ENCODE measurements at regions not wholly inside any gene's neighbourhood (a gene's known extent, or its start where the extent isn't known, plus 50 kb on each side); places are given as distances from the start of the nearest gene placed in this dataset.

DNA sequence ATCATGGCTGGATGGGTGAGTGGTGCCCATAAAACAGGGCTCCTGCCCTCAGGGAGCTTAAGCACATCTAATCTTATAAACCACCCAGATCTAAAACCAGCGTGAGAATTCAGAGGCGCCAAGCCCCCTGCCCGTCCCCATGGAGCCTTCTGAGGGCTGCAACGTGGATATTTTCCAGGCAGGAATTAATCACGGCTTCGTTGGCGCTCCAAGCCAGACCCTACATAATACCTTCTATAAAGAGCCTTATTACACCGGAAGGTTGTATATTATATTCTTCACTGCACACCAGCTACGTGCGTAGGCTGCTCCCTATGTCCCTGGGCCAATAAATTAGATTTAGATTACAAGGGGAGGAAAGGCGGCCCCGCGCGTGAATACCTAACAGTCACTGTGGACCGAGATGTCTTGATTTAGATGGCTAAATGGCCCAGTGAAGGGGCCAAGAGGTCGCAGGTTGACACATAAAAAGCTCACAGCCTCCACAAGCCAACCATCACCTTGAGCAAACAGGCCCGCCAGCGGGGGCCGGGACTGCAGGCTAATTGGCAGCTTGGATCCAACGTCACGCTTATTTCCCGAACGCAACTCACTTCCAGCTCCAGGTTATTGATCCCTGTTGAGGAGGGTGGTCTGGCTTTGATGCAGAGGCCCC is 64.7 kb upstream of the APCDD1L start:
- H3K4me3 ChIP-seq (ENCODE audit: low read depth, low read length) = no peak overlapping the region
- no peak for TF ChIP-seq CTCF (conservative IDR thresholded peaks at IDR 0.05; ENCODE audit: low read depth, low read length)
- no peak for DNase-seq (ENCODE audit: low read depth)

DNA sequence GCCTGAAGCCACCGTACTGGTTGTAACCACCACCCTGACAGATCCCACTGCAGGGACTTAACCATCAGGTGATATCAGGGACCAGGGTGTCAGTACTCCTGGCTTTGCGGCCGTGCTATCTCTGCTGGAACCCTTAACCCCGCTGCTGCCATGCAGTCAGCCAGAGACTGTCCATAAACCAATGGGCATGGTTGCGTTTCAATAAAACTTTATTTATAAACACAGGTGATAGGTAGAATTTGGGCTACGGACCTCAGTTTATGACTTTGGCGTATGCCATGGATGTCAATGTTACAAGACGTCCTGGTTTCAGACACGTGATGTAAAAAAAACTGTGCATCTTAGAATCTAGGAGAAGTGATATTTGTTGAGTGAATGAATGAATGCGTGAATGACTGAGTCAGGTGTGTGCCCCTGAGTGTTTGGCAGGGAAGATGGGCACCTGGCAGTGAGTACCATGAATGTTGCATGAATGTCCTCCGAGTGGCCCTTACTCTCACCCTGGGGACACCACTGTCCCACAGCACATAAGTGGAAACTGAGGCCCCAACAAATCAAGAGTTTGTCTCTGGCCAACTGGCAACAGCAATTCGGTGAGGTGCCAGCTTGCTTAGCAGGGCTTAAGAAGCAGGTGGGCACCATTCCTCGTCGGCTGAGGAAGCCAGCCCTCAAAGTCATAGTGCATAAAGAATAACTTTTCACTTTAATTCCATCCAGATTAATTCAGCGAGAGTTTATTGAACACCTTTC is 64.0 kb upstream of the APCDD1L start:
- TF ChIP-seq CTCF (conservative IDR thresholded peaks at IDR 0.05; ENCODE audit: low read depth, low read length) = no peak
- no peak overlapping the region for H3K4me3 ChIP-seq (ENCODE audit: low read depth, low read length)
- no peak for DNase-seq (ENCODE audit: low read depth)

DNA sequence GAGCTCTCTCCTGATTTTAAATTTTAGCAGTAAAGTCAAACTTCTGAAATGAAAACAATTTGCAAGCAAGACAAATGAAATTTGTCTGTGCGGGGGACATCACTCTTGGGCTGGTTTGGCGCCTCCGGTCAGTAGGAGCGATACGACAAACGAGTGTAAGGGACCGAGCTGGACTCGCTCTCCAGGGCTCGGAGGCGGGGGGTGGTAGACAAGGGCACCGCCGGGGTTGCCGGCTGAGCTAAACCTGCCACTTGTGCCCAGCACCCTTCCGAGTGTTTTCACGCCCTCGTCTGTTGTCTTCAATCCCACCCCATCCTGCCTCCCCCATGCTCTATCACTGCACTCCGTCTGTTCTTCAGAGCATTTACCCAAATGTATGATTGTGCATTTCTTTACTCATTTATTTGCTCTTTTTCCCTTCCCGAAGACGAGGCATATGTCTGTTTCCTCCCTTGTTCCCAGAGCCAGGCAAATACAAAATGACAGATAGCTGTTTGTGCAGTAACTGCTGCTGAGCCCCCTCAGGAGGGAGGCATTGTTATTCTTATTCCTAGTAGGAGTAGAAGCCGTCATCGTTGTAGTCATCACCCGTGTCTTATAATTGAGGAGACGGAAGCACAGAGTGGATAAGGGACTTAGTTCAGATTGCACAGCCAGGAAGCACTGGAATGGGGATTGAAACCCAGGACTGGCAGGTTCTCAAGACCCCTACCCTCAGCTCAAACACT is 62.8 kb upstream of the APCDD1L start:
- H3K4me3 ChIP-seq (ENCODE audit: low read depth, low read length) = no peak overlapping the region
- DNase-seq (ENCODE audit: low read depth) = no peak
- TF ChIP-seq CTCF (conservative IDR thresholded peaks at IDR 0.05; ENCODE audit: low read depth, low read length) = no peak

DNA sequence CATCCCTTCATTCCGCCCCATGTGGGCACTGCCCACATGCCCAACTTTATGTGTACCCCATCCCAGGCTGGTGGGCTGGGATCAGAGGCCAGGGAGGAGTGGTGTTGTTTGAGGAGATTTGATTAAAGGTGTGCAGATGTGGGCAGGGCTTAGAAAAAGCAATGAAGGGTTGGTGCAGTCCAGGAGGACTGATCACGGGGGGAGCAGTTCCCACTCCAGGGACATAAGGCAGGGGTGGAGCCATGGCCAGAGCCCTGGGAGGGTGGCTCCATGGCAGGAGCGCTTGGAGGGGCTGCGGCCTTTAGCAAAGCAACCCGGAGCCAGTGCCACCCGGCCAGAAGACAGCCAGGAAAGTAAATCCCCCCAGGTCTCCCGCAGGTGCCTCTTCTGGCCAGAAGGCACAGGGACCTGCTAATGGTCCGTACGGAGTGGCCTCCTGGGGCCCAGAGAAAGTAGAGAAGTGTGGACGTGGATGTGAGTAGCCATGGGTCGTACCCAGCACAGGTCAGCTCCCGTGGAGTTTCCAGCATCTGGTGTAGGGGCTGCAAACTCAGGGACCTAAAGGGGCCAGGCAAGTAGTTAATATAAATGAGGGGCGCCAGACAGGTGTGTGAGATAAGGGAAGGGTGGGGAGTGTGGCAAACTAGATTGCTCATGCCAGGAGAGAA is 62.1 kb upstream of the APCDD1L start:
- no peak for TF ChIP-seq CTCF (conservative IDR thresholded peaks at IDR 0.05; ENCODE audit: low read depth, low read length)
- no peak overlapping the region for H3K4me3 ChIP-seq (ENCODE audit: low read depth, low read length)
- no peak for DNase-seq (ENCODE audit: low read depth)

DNA sequence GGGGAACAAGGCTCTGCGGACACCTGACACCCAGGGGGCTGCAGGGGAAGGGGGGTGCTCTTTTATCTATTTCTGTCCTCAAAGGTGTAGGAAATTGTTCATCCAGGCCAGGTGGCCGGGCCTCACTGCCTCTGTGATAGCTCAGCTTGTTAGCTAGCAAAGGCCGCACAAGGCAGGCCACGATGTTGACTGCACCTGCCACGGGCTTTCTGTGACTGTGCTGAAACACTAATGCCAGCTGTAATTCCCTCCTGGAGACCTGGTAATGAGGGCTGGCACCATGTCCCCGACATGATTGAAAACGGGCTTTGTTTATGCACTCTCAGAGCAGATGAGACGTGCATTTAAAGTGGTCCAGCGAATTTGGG is 61.4 kb upstream of the APCDD1L start:
- no peak overlapping the region for H3K4me3 ChIP-seq (ENCODE audit: low read depth, low read length)
- no peak for DNase-seq (ENCODE audit: low read depth)
- TF ChIP-seq CTCF (conservative IDR thresholded peaks at IDR 0.05; ENCODE audit: low read depth, low read length) = no peak

DNA sequence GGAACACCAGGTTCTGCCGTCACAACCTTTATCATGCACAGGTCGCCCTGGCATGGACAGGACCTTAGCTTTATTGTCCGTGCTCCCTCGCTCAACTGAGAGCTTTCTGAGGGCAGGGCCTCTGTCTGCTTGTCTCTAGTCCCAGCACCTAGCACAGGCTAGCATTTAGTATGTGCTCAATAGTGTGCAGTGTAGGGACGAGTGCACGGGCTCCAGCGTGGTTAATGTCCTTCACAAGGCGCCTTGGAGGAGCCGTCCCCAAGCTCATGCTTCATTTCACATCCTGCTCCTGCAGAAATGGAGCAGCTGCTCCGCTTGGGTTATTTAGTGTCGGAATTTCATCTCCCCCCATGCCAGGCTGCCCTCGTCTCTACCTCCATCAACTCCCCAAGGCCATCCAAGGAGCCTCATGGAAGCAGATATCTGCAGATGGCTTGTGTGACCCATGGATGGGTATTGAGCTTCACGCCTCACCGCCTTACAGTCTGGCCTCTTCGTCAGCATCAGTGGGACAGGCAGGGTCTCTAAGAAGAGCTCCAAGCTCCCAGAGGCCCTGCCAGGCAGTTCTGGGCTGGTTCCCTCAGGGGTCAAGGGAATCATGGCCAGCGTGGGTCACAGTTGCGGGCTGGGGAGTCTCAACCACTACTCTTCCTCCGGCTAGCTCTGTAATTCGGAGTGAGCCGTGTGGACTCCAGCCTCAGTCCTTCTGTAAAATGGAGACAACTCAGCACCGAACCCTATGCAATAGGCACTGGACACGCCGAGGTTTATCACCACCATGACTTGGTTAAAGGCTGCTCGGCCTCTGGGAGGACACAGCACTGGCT is 60.8 kb upstream of the APCDD1L start:
- no peak for TF ChIP-seq CTCF (conservative IDR thresholded peaks at IDR 0.05; ENCODE audit: low read depth, low read length)
- H3K4me3 ChIP-seq (ENCODE audit: low read depth, low read length) = no peak overlapping the region
- no peak for DNase-seq (ENCODE audit: low read depth)

Data from choroid plexus epithelial cell (primary cell).